SK-MEL-5 (cell line): ENCODE measurements at regions not wholly inside any gene's neighbourhood (a gene's known extent, or its start where the extent isn't known, plus 50 kb on each side); places are given as distances from the start of the nearest gene placed in this dataset.

Experiments used
- DNase-seq: peaks from one replicate; pipeline ENCODE4 v3.0.0-alpha.2; 2016; ENCODE audit warnings: low read depth, low spot score
- in situ Hi-C: cut with HindIII; loops from 2 replicates; pipeline ENCODE4 v1.10.0; 2016; ENCODE audit warnings: low sequenced_read_pairs, high pct_unique_total_duplicates, low pct_unique_long_range_greater_than_20kb

GRCh38 chr2:128690869-128691268, 372.2 kb upstream of the HS6ST1 start:
- in situ Hi-C loops, result no loop called here
- no peak for DNase-seq

- no peak for DNase-seq
- in situ Hi-C loops, result no loop called here
Measured at GRCh38 chr2:128691526-128691925, 372.9 kb upstream of the HS6ST1 start.

- in situ Hi-C loops, result no loop called here
- no peak for DNase-seq
Measured at GRCh38 chr2:128692895-128693742, 374.5 kb upstream of the HS6ST1 start.

- no peak for DNase-seq
- in situ Hi-C loops, result no loop called here
Measured at GRCh38 chr2:128693743-128694029, 375.0 kb upstream of the HS6ST1 start.

GRCh38 chr2:128695646-128696220, 377.1 kb upstream of the HS6ST1 start:
- in situ Hi-C loops, result no loop called here
- no peak for DNase-seq

GRCh38 chr2:128696421-128696820, 377.8 kb upstream of the HS6ST1 start:
- no peak for DNase-seq
- in situ Hi-C loops, result no loop called here

- DNase-seq, result no peak
- in situ Hi-C loops, result no loop called here
Measured at GRCh38 chr2:128701418-128701817, 382.8 kb upstream of the HS6ST1 start.

GRCh38 chr2:128702616-128703015, 383.9 kb upstream of the HS6ST1 start:
- in situ Hi-C loops, result no loop called here
- no peak for DNase-seq

- in situ Hi-C loops, result no loop called here
- no peak for DNase-seq
Measured at GRCh38 chr2:128708106-128708816, 389.6 kb upstream of the HS6ST1 start.

GRCh38 chr2:128710242-128710641, 391.6 kb upstream of the HS6ST1 start:
- no peak for DNase-seq
- in situ Hi-C loops, result no loop called here

GRCh38 chr2:128710729-128711128, 392.1 kb upstream of the HS6ST1 start:
- in situ Hi-C loops, result no loop called here
- DNase-seq, result no peak

GRCh38 chr2:128714285-128714684, 395.6 kb upstream of the HS6ST1 start:
- in situ Hi-C loops, result no loop called here
- DNase-seq, result no peak

GRCh38 chr2:128714851-128715312, 396.2 kb upstream of the HS6ST1 start:
- no peak for DNase-seq
- in situ Hi-C loops, result no loop called here

GRCh38 chr2:128715360-128715759, 396.7 kb upstream of the HS6ST1 start:
- in situ Hi-C loops, result no loop called here
- DNase-seq, result no peak

GRCh38 chr2:128716299-128716721, 397.6 kb upstream of the HS6ST1 start:
- DNase-seq, result no peak
- in situ Hi-C loops, result no loop called here

- DNase-seq, result no peak
- in situ Hi-C loops, result no loop called here
Measured at GRCh38 chr2:128717758-128718710, 399.4 kb upstream of the HS6ST1 start.

GRCh38 chr2:128720080-128721022, 401.7 kb upstream of the HS6ST1 start:
- in situ Hi-C loops, result no loop called here
- DNase-seq, result no peak
